ENCODE measurements at regions not wholly inside any gene's neighbourhood (a gene's known extent, or its start where the extent isn't known, plus 50 kb on each side); places are given as distances from the start of the nearest gene placed in this dataset.

- Histone ChIP-seq H3F3A (ENCODE audit: insufficient read depth) (no peaks in the 10 kb centered on the region), H3K36me3 (ENCODE audit: low read length) (no peaks in the 10 kb centered on the region), H3K4me3 (ENCODE audit: insufficient read depth, low read length, poor library complexity, severe bottlenecking) (no peak overlapping the region), H3K27me3 (ENCODE audit: low read length) (no peaks in the 10 kb centered on the region), H3K79me2 (ENCODE audit: insufficient read depth, low read length) (no peaks in the 10 kb centered on the region), H3K9ac (ENCODE audit: low read length) (no peak overlapping the region), H3K9me3 (ENCODE audit: insufficient read depth, low read length) (no peaks in the 10 kb centered on the region), H3K4me2 (ENCODE audit: low read depth, low read length, poor library complexity, severe bottlenecking) (no peak overlapping the region), H3K27ac (ENCODE audit: low read depth, low read length) (no peak overlapping the region), H3K9me2 (replicated peaks; ENCODE audit: insufficient read depth, low read length) (no peaks in the 10 kb centered on the region), H4K20me1 (ENCODE audit: low read depth, low read length) (no peaks in the 10 kb centered on the region), H2AFZ (ENCODE audit: low read depth, low read length, severe bottlenecking) (no peak overlapping the region)
- TF ChIP-seq EZH2phosphoT487 (conservative IDR thresholded peaks at IDR 0.05; ENCODE audit: low read length) (no peak), CTCF (IDR thresholded peaks at IDR 0.05; ENCODE audit: insufficient read depth, low read length, poor library complexity, severe bottlenecking) (no peak)
Measured at GRCh38 chr1:95636897-95637296, 402.9 kb downstream of the RWDD3 start.

GRCh38 chr1:95640746-95641145, 406.7 kb downstream of the RWDD3 start:
- Histone ChIP-seq H3F3A (ENCODE audit: insufficient read depth) (no peaks in the 10 kb centered on the region), H3K27ac (ENCODE audit: low read depth, low read length) (no peak overlapping the region), H4K20me1 (ENCODE audit: low read depth, low read length) (no peaks in the 10 kb centered on the region), H2AFZ (ENCODE audit: low read depth, low read length, severe bottlenecking) (no peak overlapping the region), H3K36me3 (ENCODE audit: low read length) (no peaks in the 10 kb centered on the region), H3K79me2 (ENCODE audit: insufficient read depth, low read length) (no peaks in the 10 kb centered on the region), H3K27me3 (ENCODE audit: low read length) (no peaks in the 10 kb centered on the region), H3K9ac (ENCODE audit: low read length) (no peak overlapping the region), H3K9me3 (ENCODE audit: insufficient read depth, low read length) (no peaks in the 10 kb centered on the region), H3K4me3 (ENCODE audit: insufficient read depth, low read length, poor library complexity, severe bottlenecking) (no peak overlapping the region), H3K9me2 (replicated peaks; ENCODE audit: insufficient read depth, low read length) (no peaks in the 10 kb centered on the region), H3K4me2 (ENCODE audit: low read depth, low read length, poor library complexity, severe bottlenecking) (no peak overlapping the region)
- TF ChIP-seq CTCF (IDR thresholded peaks at IDR 0.05; ENCODE audit: insufficient read depth, low read length, poor library complexity, severe bottlenecking) (no peak), EZH2phosphoT487 (conservative IDR thresholded peaks at IDR 0.05; ENCODE audit: low read length) (no peak)

DNA sequence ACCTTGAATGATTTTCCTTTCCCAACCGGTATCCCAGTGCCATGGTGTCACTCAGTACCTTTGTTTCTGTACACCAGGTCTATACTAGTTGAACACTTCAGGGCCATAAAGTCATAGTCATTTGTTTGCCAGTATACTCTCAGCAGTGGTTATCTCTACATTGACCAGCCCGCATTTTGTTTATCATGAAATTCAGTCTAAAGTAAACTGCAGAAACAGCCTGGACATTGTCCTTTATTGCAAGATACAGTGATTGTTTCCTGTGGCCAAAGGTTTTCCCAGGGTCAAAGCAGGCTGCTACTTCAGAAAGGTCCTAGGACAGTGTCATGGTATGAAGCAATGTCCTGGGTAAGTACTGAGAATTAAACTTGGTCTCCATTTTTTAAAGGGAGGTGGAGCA, 407.4 kb downstream of the RWDD3 start:
- H3K27ac ChIP-seq (ENCODE audit: low read depth, low read length), result no peak overlapping the region
- no peak overlapping the region for H3K9ac ChIP-seq (ENCODE audit: low read length)
- H2AFZ ChIP-seq (ENCODE audit: low read depth, low read length, severe bottlenecking), result no peak overlapping the region
- no peaks in the 10 kb centered on the region for H3K9me2 ChIP-seq (replicated peaks; ENCODE audit: insufficient read depth, low read length)
- H4K20me1 ChIP-seq (ENCODE audit: low read depth, low read length), result no peaks in the 10 kb centered on the region
- H3K27me3 ChIP-seq (ENCODE audit: low read length), result no peaks in the 10 kb centered on the region
- H3F3A ChIP-seq (ENCODE audit: insufficient read depth), result no peaks in the 10 kb centered on the region
- no peaks in the 10 kb centered on the region for H3K79me2 ChIP-seq (ENCODE audit: insufficient read depth, low read length)
- H3K4me3 ChIP-seq (ENCODE audit: insufficient read depth, low read length, poor library complexity, severe bottlenecking), result no peak overlapping the region
- H3K9me3 ChIP-seq (ENCODE audit: insufficient read depth, low read length), result no peaks in the 10 kb centered on the region
- no peak overlapping the region for H3K4me2 ChIP-seq (ENCODE audit: low read depth, low read length, poor library complexity, severe bottlenecking)
- TF ChIP-seq CTCF (IDR thresholded peaks at IDR 0.05; ENCODE audit: insufficient read depth, low read length, poor library complexity, severe bottlenecking), result no peak
- no peak for TF ChIP-seq EZH2phosphoT487 (conservative IDR thresholded peaks at IDR 0.05; ENCODE audit: low read length)
- H3K36me3 ChIP-seq (ENCODE audit: low read length), result no peaks in the 10 kb centered on the region

DNA sequence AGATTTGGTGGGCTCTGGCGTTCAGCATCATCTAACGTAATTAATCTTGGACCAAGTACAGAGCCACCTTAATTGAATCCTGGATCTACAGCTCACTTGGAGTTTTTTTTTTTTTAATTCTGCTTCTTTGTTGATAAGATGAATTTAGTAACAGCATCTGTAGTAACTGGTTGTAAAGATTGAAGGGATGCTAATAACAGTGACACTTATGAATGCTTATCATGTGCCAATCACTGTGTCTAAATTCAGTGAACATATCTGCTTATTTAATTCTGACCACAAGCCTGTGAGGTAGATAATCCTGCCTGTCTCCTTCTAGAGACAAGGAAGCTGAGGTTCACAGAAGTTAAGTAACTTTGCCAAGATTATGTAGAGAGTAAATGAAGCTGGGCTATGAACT, 408.0 kb downstream of the RWDD3 start:
- no peak overlapping the region for H3K4me2 ChIP-seq (ENCODE audit: low read depth, low read length, poor library complexity, severe bottlenecking)
- H3F3A ChIP-seq (ENCODE audit: insufficient read depth), result no peaks in the 10 kb centered on the region
- H3K27me3 ChIP-seq (ENCODE audit: low read length), result no peaks in the 10 kb centered on the region
- no peak overlapping the region for H2AFZ ChIP-seq (ENCODE audit: low read depth, low read length, severe bottlenecking)
- H3K27ac ChIP-seq (ENCODE audit: low read depth, low read length), result no peak overlapping the region
- no peak overlapping the region for H3K4me3 ChIP-seq (ENCODE audit: insufficient read depth, low read length, poor library complexity, severe bottlenecking)
- H3K79me2 ChIP-seq (ENCODE audit: insufficient read depth, low read length), result no peaks in the 10 kb centered on the region
- H3K9ac ChIP-seq (ENCODE audit: low read length), result no peak overlapping the region
- no peaks in the 10 kb centered on the region for H3K36me3 ChIP-seq (ENCODE audit: low read length)
- H3K9me2 ChIP-seq (replicated peaks; ENCODE audit: insufficient read depth, low read length), result no peaks in the 10 kb centered on the region
- no peak for TF ChIP-seq CTCF (IDR thresholded peaks at IDR 0.05; ENCODE audit: insufficient read depth, low read length, poor library complexity, severe bottlenecking)
- no peak for TF ChIP-seq EZH2phosphoT487 (conservative IDR thresholded peaks at IDR 0.05; ENCODE audit: low read length)
- H4K20me1 ChIP-seq (ENCODE audit: low read depth, low read length), result no peaks in the 10 kb centered on the region
- no peaks in the 10 kb centered on the region for H3K9me3 ChIP-seq (ENCODE audit: insufficient read depth, low read length)
